ENCODE measurements at regions not wholly inside any gene's neighbourhood (a gene's known extent, or its start where the extent isn't known, plus 50 kb on each side); places are given as distances from the start of the nearest gene placed in this dataset.

- TF ChIP-seq POLR2AphosphoS5 (IDR thresholded peaks at IDR 0.05; ENCODE audit: low read depth), result no peak
- TF ChIP-seq CTCF (conservative IDR thresholded peaks at IDR 0.05; ENCODE audit: low read depth in 2 of 2), result no peak
These were observed 620.2 kb downstream of the ANKRD7 start for GRCh38 chr7:118844748-118845147.

Measured in GM23338 (cell line).